ENCODE measurements at regions not wholly inside any gene's neighbourhood (a gene's known extent, or its start where the extent isn't known, plus 50 kb on each side); places are given as distances from the start of the nearest gene placed in this dataset.

DNA sequence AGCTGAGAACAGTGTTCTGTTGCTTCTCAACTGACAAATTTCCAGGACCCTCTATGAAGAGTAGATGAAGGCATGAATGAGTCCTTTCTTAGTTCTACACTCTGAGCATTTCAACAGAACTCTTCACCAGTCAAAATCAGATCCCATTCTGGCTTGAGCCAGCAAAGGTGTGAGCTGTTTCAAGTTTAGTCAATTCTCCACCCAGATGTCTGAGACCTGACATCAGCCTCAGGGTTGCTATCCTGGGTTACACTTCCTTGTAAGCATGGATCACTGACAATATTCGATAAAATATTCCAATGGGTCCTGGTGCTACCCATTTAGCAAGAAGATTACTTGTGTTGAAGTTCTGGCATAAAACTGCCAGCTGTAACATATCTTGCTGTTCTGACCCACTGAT lies 97.6 kb upstream of the PPP2R3A start:
- Histone ChIP-seq H3K36me3 (ENCODE audit: control insufficient read depth, insufficient read depth, low read length) (no peaks in the 10 kb centered on the region), H3K27me3 (ENCODE audit: control insufficient read depth in 2 of 2, insufficient read depth in 2 of 2, low read length in 2 of 2) (no peaks in the 10 kb centered on the region), H3K9ac (ENCODE audit: insufficient read depth in 1 of 2, low read depth in 2 of 2, low read length in 2 of 2) (no peak overlapping the region), H3K9me3 (replicated peaks; ENCODE audit: control insufficient read depth, insufficient read depth, low read depth, low read length) (no peaks in the 10 kb centered on the region), H4K20me1 (replicated peaks; ENCODE audit: control insufficient read depth, insufficient read depth, low read length) (no peaks in the 10 kb centered on the region), H3K4me3 (no peak overlapping the region), H3K9me1 (ENCODE audit: control insufficient read depth, insufficient read depth, low read length) (no peaks in the 10 kb centered on the region), H3K79me2 (ENCODE audit: control insufficient read depth, insufficient read depth, low read length) (no peaks in the 10 kb centered on the region), H3K4me2 (ENCODE audit: insufficient read depth, low read length) (no peak overlapping the region), H3K4me1 (replicated peaks in 1 of 2; ENCODE audit: control insufficient read depth in 2 of 2, insufficient read depth in 2 of 2, low read length in 2 of 2) (no peaks in the 10 kb centered on the region), H2AFZ (ENCODE audit: low read depth, low read length) (no peak overlapping the region), H3K27ac (ENCODE audit: extremely low read depth, low read depth, low read length) (no peak overlapping the region)
- WGBS (ENCODE audit: insufficient coverage, low coverage, missing lambda C conversion rate): 0% methylated on average over 1 of the region's 1 CpG
- TF ChIP-seq E2F1 (CRISPR knock-in tag; IDR thresholded peaks at IDR 0.05): no peak
- CTCF ChIA-PET (ENCODE audit: low intra/inter-chr PET ratio): no interaction called here
- no TSS peak for BruUV-seq (replicated peaks)
- DNase-seq (ENCODE audit: extremely low read depth in 1 of 4, low spot score in 3 of 4) (no peak), ATAC-seq (no peak), FAIRE-seq (no peak)
- in situ Hi-C loops (cut with MboI): no loop called here
- POLR2A ChIA-PET: no interaction called here
- intact Hi-C loops (cut with micrococcal nuclease): no loop called here

GRCh38 chr3:135868801-135869200 lies 96.7 kb upstream of the PPP2R3A start:
- TF ChIP-seq MTA2 (IDR thresholded peaks at IDR 0.05; ENCODE audit: low read depth): no peak
- TF ChIP-seq ZNF561 (CRISPR knock-in tag; conservative IDR thresholded peaks at IDR 0.05): no peak
- no peak for TF ChIP-seq MAZ (CRISPR knock-in tag; conservative IDR thresholded peaks at IDR 0.05 in 1 of 2, IDR thresholded peaks at IDR 0.05 in 1 of 2)
- no peak for TF ChIP-seq MED1 (CRISPR knock-in tag; IDR thresholded peaks at IDR 0.05; ENCODE audit: borderline replicate concordance)
- TF ChIP-seq BRF1 (IDR thresholded peaks at IDR 0.05; ENCODE audit: borderline replicate concordance, extremely low read depth, insufficient read length): no peak
- no peak for TF ChIP-seq GTF2A2 (tag; IDR thresholded peaks at IDR 0.05)
- TF ChIP-seq E2F8 (IDR thresholded peaks at IDR 0.05; ENCODE audit: low read depth, partially characterized antibody): no peak
- TF ChIP-seq, protein P1, sequence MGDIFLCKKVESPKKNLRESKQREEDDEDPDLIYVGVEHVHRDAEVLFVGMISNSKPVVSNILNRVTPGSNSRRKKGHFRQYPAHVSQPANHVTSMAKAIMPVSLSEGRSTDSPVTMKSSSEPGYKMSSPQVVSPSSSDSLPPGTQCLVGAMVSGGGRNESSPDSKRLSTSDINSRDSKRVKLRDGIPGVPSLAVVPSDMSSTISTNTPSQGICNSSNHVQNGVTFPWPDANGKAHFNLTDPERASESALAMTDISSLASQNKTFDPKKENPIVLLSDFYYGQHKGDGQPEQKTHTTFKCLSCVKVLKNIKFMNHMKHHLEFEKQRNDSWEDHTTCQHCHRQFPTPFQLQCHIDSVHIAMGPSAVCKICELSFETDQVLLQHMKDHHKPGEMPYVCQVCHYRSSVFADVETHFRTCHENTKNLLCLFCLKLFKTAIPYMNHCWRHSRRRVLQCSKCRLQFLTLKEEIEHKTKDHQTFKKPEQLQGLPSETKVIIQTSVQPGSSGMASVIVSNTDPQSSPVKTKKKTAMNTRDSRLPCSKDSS (IDR thresholded peaks at IDR 0.05; ENCODE audit: low read depth, partially characterized antibody): no peak
- no peak for TF ChIP-seq SNAPC5 (CRISPR knock-in tag; IDR thresholded peaks at IDR 0.05)
- no peak for ATAC-seq
- Histone ChIP-seq H3K4me1 (replicated peaks in 1 of 2; ENCODE audit: control insufficient read depth in 2 of 2, insufficient read depth in 2 of 2, low read length in 2 of 2) (no peaks in the 10 kb centered on the region), H3K9me3 (replicated peaks; ENCODE audit: control insufficient read depth, insufficient read depth, low read depth, low read length) (no peaks in the 10 kb centered on the region), H3K4me2 (ENCODE audit: insufficient read depth, low read length) (no peak overlapping the region), H3K36me3 (ENCODE audit: control insufficient read depth, insufficient read depth, low read length) (no peaks in the 10 kb centered on the region), H3K79me2 (ENCODE audit: control insufficient read depth, insufficient read depth, low read length) (no peaks in the 10 kb centered on the region), H3K4me3 (no peak overlapping the region), H3K9me1 (ENCODE audit: control insufficient read depth, insufficient read depth, low read length) (no peaks in the 10 kb centered on the region), H3K27me3 (ENCODE audit: control insufficient read depth in 2 of 2, insufficient read depth in 2 of 2, low read length in 2 of 2) (no peaks in the 10 kb centered on the region), H2AFZ (ENCODE audit: low read depth, low read length) (no peak overlapping the region), H4K20me1 (replicated peaks; ENCODE audit: control insufficient read depth, insufficient read depth, low read length) (no peaks in the 10 kb centered on the region), H3K27ac (ENCODE audit: extremely low read depth, low read depth, low read length) (no peak overlapping the region), H3K9ac (ENCODE audit: insufficient read depth in 1 of 2, low read depth in 2 of 2, low read length in 2 of 2) (no peak overlapping the region)
- ChIA-PET CTCF (ENCODE audit: low intra/inter-chr PET ratio) (no interaction called here), POLR2A (no interaction called here)
- in situ Hi-C loops (cut with MboI) (no loop called here), intact Hi-C loops (cut with micrococcal nuclease) (no loop called here)
- FAIRE-seq: no peak
- no peak for DNase-seq (ENCODE audit: extremely low read depth in 1 of 4, low spot score in 3 of 4)
- WGBS (ENCODE audit: insufficient coverage, low coverage, missing lambda C conversion rate): 0% methylated on average over 3 of the region's 3 CpGs
- BruUV-seq (replicated peaks): no TSS peak

All from K562 (cell line).